Gastroesophageal sphincter (tissue), 3 donors: ENCODE measurements at regions not wholly inside any gene's neighbourhood (a gene's known extent, or its start where the extent isn't known, plus 50 kb on each side); places are given as distances from the start of the nearest gene placed in this dataset.

Experiments used
- EP300 ChIP-seq: sonication (generic); formaldehyde crosslinking; IDR thresholded peaks from one replicate; pipeline ENCODE4 v1.6.1; 2017; ENCODE audit warnings: antibody characterized with exemption, mild to moderate bottlenecking
- POLR2A ChIP-seq, 2 donors: fragments of 450-650 bp; IDR thresholded peaks; one replicate each; pipeline ENCODE4 v1.6.1; 2017; ENCODE audit warnings: antibody characterized with exemption in 2 of 2, mild to moderate bottlenecking in 2 of 2, moderate library complexity in 1 of 2
- POLR2AphosphoS5 ChIP-seq: sonication (generic); formaldehyde crosslinking; IDR thresholded peaks from one replicate; pipeline ENCODE4 v1.6.1; 2017; ENCODE audit warnings: antibody characterized with exemption
- TF ChIP-seq, protein P1 (sequence below), 4 experiments: fragments of 200-600 bp in 2 of 4; fragments of 450-650 bp in 2 of 4; sonication (generic) in 1 of 4; IDR thresholded peaks; one replicate each; pipeline ENCODE4 v1.5.1; 2017 to 2019; ENCODE audit warnings: antibody characterized with exemption in 4 of 4, mild to moderate bottlenecking in 2 of 4, moderate library complexity in 2 of 4

DNA sequence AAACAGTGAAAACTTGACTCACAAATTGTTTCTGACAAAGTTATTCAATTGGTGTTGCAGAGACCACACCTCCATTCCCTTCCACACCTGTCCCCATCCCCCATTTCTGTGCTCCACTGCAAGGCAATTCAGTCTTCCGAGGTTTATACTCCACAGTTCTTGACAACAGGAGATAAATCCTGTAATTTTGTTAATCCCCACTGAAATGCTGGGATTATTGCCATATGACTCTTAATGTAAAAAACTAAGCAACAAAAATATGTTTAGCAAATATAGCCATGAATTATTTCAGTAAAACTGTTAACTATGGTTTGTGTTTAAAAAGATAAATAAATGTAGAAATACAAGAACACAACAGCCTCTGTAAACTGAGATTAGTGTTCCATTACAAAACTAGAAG lies 170.1 kb upstream of the SEMA3D start:
- TF ChIP-seq POLR2A (IDR thresholded peaks at IDR 0.05) (no peak), EP300 (no peak), POLR2AphosphoS5 (no peak)
- TF ChIP-seq, protein P1, sequence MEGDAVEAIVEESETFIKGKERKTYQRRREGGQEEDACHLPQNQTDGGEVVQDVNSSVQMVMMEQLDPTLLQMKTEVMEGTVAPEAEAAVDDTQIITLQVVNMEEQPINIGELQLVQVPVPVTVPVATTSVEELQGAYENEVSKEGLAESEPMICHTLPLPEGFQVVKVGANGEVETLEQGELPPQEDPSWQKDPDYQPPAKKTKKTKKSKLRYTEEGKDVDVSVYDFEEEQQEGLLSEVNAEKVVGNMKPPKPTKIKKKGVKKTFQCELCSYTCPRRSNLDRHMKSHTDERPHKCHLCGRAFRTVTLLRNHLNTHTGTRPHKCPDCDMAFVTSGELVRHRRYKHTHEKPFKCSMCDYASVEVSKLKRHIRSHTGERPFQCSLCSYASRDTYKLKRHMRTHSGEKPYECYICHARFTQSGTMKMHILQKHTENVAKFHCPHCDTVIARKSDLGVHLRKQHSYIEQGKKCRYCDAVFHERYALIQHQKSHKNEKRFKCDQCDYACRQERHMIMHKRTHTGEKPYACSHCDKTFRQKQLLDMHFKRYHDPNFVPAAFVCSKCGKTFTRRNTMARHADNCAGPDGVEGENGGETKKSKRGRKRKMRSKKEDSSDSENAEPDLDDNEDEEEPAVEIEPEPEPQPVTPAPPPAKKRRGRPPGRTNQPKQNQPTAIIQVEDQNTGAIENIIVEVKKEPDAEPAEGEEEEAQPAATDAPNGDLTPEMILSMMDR (IDR thresholded peaks at IDR 0.05) = no peak
